ENCODE measurements at regions not wholly inside any gene's neighbourhood (a gene's known extent, or its start where the extent isn't known, plus 50 kb on each side); places are given as distances from the start of the nearest gene placed in this dataset.

- no peak for DNase-seq
These were observed 150.8 kb upstream of the DIPK2B start for GRCh38 chrX:45351478-45351877.

GRCh38 chrX:45348296-45348695 lies 147.6 kb upstream of the DIPK2B start:
- DNase-seq, result no peak

DNA sequence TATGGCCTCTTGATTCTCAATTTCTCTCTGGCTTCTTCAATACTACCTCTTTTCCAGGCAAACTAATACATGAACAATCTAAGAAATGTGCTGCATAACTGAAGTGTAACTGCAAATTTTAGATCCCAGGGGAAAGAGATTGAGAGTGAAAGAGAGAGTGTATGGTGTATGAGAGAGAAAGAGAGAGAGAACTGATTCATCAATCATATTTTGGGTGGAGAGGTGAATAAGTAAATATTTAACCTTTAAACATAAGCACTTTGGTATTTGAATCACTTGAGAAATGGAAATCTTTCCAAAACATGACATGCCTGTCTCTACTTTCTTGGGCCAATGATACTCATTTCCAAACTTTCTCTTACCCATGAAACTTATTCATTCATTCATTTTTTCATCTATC lies 147.2 kb upstream of the DIPK2B start:
- DNase-seq, result no peak

- DNase-seq, result no peak
These were observed 143.9 kb upstream of the DIPK2B start for GRCh38 chrX:45344594-45344993.

GRCh38 chrX:45329217-45329616 lies 128.5 kb upstream of the DIPK2B start:
- no peak for DNase-seq

GRCh38 chrX:45324941-45325340 lies 124.3 kb upstream of the DIPK2B start:
- no peak for DNase-seq

- no peak for DNase-seq
These were observed 122.7 kb upstream of the DIPK2B start for GRCh38 chrX:45323387-45323786.

DNA sequence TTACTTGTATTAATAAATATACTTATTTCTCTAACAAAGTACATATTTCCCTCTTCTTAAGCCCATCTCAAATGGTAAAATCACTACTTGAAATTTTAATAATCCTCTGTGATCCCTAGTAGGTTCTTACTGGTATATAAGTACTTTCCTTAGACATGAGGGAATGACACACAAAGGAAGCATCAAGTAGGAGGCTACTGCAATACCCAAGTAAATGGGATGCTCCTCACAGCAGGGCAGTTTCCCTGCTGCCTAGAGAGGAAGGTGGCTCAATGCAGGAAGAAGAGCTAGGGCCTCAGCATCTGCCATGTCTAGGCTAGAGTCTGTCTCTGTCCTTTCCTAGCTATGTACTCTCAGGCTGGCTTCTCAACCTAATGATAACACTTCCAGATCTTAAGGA lies 122.1 kb upstream of the DIPK2B start:
- no peak for DNase-seq

DNA sequence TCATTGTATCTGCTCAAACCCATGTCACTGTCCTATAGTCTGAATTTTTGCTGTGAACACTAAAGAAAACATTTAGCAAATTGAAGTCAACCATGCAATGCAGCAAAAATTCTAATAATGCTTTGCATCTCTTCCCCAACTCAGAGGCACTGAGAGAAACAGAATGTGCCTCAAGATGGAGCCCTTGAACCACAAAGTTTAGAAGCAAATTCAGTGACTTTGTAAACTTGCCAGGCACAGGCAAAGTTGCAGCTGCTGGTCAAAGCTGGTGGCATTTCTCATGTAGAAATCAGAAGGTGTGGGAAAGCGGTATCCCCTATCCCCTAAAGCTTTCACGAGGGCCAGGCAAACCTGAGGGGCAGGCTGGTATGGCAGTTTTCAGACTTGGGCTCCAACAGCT lies 121.7 kb upstream of the DIPK2B start:
- DNase-seq, result no peak

DNA sequence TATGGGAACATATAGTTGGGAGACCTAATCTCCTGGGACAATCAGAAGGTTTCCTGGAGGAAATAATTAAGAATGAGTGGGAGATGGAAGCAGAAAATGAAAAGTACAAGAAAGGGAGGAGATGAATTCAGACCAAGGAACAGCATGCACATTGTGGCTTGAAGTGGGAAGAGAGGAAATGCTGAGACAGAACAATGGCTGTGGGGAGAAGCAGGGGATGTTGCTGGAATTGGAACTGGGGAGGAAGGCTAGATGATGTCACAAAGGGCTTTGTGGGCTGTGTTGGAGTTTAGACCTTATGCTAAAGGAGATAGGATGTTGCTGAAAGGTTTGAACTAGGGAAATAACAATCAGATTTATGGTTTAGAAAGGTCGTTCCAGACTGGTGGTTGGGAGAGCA lies 119.5 kb upstream of the DIPK2B start:
- DNase-seq, result no peak

DNA sequence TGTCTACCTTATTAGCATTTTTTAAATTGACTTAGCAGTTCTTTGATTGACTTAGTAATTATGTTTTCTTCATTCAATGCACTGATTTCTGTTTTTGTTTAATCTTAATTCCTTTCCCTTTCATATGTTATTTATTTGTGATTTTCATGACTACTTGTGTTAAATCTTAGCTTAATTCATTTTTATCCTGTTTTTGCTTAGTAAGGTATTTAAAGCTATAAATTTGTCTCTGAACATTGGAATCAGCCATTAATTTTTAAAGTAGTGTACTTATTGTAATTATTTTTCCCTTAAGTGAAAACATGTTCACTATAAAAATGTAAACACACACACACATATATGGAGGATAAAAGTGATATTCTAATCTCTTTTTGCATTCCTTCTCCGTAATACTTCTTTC lies 109.1 kb upstream of the DIPK2B start:
- no peak for DNase-seq

DNA sequence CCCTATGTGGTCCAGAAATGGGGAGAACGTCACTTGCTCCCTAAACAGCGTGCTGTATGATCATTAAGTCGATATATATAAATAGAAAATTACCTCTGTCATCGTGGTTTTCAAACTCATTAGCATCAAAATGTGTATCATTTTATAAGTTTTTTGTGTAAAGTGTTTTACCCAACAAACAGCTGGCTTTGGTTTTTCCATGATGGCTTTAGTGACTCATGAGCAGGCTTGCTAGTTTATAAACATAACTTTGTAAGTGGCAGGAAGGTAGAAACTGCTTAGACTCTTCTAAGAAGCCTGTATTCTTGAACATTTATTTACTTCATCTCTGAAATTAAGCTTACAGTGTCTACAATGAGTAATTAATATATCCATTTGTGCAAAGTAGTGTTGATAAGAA lies 108.4 kb upstream of the DIPK2B start:
- no peak for DNase-seq

DNA sequence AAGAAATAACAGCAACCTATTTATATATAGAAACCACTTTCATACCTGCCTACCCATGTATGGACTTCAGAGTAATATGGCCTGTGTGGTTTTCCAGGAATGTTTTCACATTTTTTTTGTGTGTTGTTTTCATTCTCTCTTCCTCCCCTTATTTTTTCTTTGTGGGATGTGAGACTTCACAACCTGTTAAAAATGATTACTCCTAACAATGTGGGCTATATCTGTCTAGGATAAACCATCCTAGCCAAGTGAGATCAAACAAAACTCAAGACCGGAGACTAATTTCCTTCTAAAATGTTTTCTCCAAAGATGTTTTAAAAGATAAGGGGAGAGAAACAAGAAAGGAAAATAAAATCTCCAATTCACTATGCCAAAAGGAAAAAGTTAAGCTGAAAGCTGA lies 106.1 kb upstream of the DIPK2B start:
- DNase-seq, result no peak

DNA sequence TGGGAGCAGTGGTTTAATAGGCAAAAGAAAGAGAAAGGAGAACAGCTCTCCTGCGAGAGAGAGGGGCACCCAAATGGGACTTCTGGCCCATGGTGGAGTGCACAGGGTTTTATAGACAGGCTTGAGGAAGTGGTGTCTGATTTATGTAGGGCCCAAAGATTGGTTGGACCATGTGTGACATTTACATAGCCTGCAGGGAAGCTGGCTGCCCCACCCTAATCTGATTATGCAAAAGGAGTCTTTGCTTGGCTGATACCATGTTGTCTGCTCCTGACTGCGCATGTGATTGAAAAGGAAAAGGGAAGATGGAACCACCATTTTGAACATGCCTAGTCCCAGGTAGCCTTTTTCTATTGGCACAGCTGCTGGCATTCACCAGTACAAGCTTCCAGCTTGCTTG lies 100.0 kb upstream of the DIPK2B start:
- no peak for DNase-seq

GRCh38 chrX:45295259-45295986 lies 94.7 kb upstream of the DIPK2B start:
- no peak for DNase-seq

- DNase-seq, result no peak
These were observed 73.9 kb upstream of the DIPK2B start for GRCh38 chrX:45274576-45274975.

GRCh38 chrX:45267007-45267406 lies 66.3 kb upstream of the DIPK2B start:
- no peak for DNase-seq

DNA sequence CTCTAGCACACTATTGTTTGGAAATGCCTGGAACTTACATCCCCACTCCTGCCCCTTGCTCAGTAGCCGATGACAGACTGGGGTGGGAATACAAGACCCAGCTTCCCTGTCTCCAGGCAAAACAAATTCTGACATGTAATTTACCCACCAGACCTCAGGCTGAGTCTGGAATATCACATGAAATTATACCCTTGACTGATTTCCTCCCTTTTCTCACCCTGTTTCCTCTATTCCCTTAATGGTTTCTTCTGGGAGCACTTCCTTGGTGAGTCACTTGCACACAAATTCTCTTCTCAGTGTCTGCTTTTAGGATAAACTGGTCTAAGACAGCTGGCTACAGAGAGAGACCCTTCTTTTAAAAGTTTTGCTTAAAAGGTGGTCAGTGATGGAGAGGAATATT lies 65.8 kb upstream of the DIPK2B start:
- no peak for DNase-seq

- DNase-seq, result no peak
These were observed 64.2 kb upstream of the DIPK2B start for GRCh38 chrX:45264865-45265264.

DNA sequence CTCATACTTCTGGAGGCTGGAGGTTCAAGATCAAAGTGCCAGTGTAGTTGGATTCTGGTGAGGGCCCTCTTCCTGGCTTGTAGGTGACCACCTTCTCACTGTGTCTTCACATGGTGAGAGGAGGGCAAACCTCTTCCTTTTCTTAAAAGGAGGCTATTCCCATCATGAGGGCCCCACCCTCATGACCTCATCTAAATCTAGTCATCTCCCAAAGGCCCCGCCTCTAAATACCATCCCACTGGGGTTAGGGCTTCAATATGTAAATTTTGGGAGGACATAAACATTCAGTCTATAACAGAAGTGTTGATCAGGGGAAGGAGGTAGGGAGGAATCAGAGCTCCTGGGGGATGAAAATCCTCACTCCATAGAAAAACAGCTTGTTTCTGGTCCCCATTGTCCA lies 60.8 kb upstream of the DIPK2B start:
- no peak for DNase-seq

GRCh38 chrX:45261005-45261404 lies 60.3 kb upstream of the DIPK2B start:
- no peak for DNase-seq

GRCh38 chrX:45258731-45259402 lies 58.2 kb upstream of the DIPK2B start:
- no peak for DNase-seq
